CD4-positive, alpha-beta T cell treated with Interleukin-6 at 100 ng/mL for 8 hours (primary cell): ENCODE measurements at regions not wholly inside any gene's neighbourhood (a gene's known extent, or its start where the extent isn't known, plus 50 kb on each side); places are given as distances from the start of the nearest gene placed in this dataset.

Source experiments
- DNase-seq: peaks from one replicate; pipeline ENCODE4 v3.0.0-alpha.2; 2020; ENCODE audit warnings: mixed read lengths, low spot score

- DNase-seq: no peak
These were observed 136.5 kb upstream of the ZNF236 start for GRCh38 chr18:76685860-76686259.

GRCh38 chr18:76685402-76685801, 137.0 kb upstream of the ZNF236 start:
- DNase-seq: no peak

GRCh38 chr18:76684265-76684664, 138.1 kb upstream of the ZNF236 start:
- no peak for DNase-seq

- no peak for DNase-seq
These were observed 142.4 kb upstream of the ZNF236 start for GRCh38 chr18:76679945-76680344.

- no peak for DNase-seq
These were observed 143.1 kb upstream of the ZNF236 start for GRCh38 chr18:76679259-76679658.

- DNase-seq: no peak
These were observed 144.1 kb upstream of the ZNF236 start for GRCh38 chr18:76678248-76678647.

GRCh38 chr18:76674596-76674995, 147.8 kb upstream of the ZNF236 start:
- no peak for DNase-seq

- no peak for DNase-seq
These were observed 148.8 kb upstream of the ZNF236 start for GRCh38 chr18:76673281-76674185.

- DNase-seq: no peak
These were observed 149.7 kb upstream of the ZNF236 start for GRCh38 chr18:76672627-76673026.

GRCh38 chr18:76670564-76671288, 151.6 kb upstream of the ZNF236 start:
- no peak for DNase-seq

- no peak for DNase-seq
These were observed 153.8 kb upstream of the ZNF236 start for GRCh38 chr18:76668546-76668945.

GRCh38 chr18:76668119-76668518, 154.2 kb upstream of the ZNF236 start:
- no peak for DNase-seq

- DNase-seq: no peak
These were observed 154.8 kb upstream of the ZNF236 start for GRCh38 chr18:76667603-76668002.

- no peak for DNase-seq
These were observed 159.7 kb upstream of the ZNF236 start for GRCh38 chr18:76662626-76663025.

- no peak for DNase-seq
These were observed 161.7 kb upstream of the ZNF236 start for GRCh38 chr18:76660571-76661192.

GRCh38 chr18:76658627-76659026, 163.6 kb upstream of the ZNF516 start:
- DNase-seq: no peak

- no peak for DNase-seq
These were observed 162.9 kb upstream of the ZNF516 start for GRCh38 chr18:76657911-76658470.

GRCh38 chr18:76656925-76657827, 162.1 kb upstream of the ZNF516 start:
- DNase-seq: no peak

GRCh38 chr18:76654577-76654976, 159.5 kb upstream of the ZNF516 start:
- no peak for DNase-seq

GRCh38 chr18:76647322-76647721, 152.3 kb upstream of the ZNF516 start:
- DNase-seq: no peak

GRCh38 chr18:76644580-76644979, 149.5 kb upstream of the ZNF516 start:
- no peak for DNase-seq
